OCI-LY7 (cell line): ENCODE measurements at regions not wholly inside any gene's neighbourhood (a gene's known extent, or its start where the extent isn't known, plus 50 kb on each side); places are given as distances from the start of the nearest gene placed in this dataset.

Source experiments
- BruUV-seq: library from RNA; stranded (reverse); fragments of 400-500 nt; replicated peaks from 2 replicates; lab custom pipeline; 2021; lab: Mats Ljungman, UMichigan
- CTCF ChIA-PET: fragments of 300-600 bp; sonication (Branson Sonifier 250); formaldehyde crosslinking; loops from one replicate; lab custom pipeline; 2022; ENCODE audit warnings: antibody characterized with exemption; ENCODE audit not compliant: unreplicated experiment; lab: Charles Lee
- POLR2A ChIA-PET: fragments of 300-600 bp; sonication (Branson Sonifier 250); formaldehyde crosslinking; loops from one replicate; lab custom pipeline; 2022; ENCODE audit warnings: antibody characterized with exemption; lab: Charles Lee
- DNase-seq: peaks from one replicate; pipeline ENCODE4 v3.0.0-alpha.2; 2015; ENCODE audit warnings: low spot score
- H2AFZ ChIP-seq: fragments of 200-600 bp; sonication (generic), shearing (Covaris generic); 2 replicates; pipeline ENCODE4 v1.6.1; 2014; ENCODE audit warnings: mild to moderate bottlenecking, antibody characterized with exemption, low read length, moderate library complexity
- H3K27ac ChIP-seq: fragments of 200-600 bp; sonication (generic); 2 replicates; pipeline ENCODE4 v1.5.1; 2014; ENCODE audit warnings: mixed run types, low read depth, mild to moderate bottlenecking, moderate library complexity, low read length, inconsistent platforms; ENCODE audit not compliant: poor library complexity, severe bottlenecking
- H3K36me3 ChIP-seq: fragments of 200-600 bp; sonication (generic); 2 replicates; pipeline ENCODE4 v1.6.1; 2014; ENCODE audit warnings: mild to moderate bottlenecking, antibody characterized with exemption, low read length, moderate library complexity, mixed read lengths; ENCODE audit not compliant: insufficient read depth
- H3K4me1 ChIP-seq: fragments of 200-600 bp; sonication (generic); 2 replicates; pipeline ENCODE4 v1.5.1; 2014; ENCODE audit warnings: mild to moderate bottlenecking, low read length; ENCODE audit not compliant: insufficient read depth, poor library complexity, severe bottlenecking
- H3K4me2 ChIP-seq: fragments of 200-600 bp; sonication (generic); 2 replicates; pipeline ENCODE4 v1.6.1; 2014; ENCODE audit warnings: mild to moderate bottlenecking, low read length
- H3K4me3 ChIP-seq: fragments of 200-600 bp; sonication (generic); 2 replicates; pipeline ENCODE4 v1.5.1; 2014; ENCODE audit warnings: mild to moderate bottlenecking, low read depth, low read length; ENCODE audit not compliant: poor library complexity, severe bottlenecking
- H3K79me2 ChIP-seq: fragments of 200-600 bp; sonication (generic); 2 replicates; pipeline ENCODE4 v1.6.1; 2016; ENCODE audit warnings: low read depth, mild to moderate bottlenecking, low read length, moderate library complexity, mixed read lengths; ENCODE audit not compliant: insufficient read depth
- H3K9me2 ChIP-seq: fragments of 200-600 bp; sonication (generic); 2 replicates; pipeline ENCODE4 v1.6.1; 2016; ENCODE audit warnings: mild to moderate bottlenecking, low read length, mixed read lengths; ENCODE audit not compliant: insufficient read depth
- H3K9me3 ChIP-seq: fragments of 200-600 bp; sonication (generic); 2 replicates; pipeline ENCODE4 v1.6.1; 2014; ENCODE audit warnings: mild to moderate bottlenecking, mixed run types, low read length, mixed read lengths
- H4K20me1 ChIP-seq: fragments of 200-600 bp; sonication (generic); 2 replicates; pipeline ENCODE4 v1.6.1; 2014; ENCODE audit warnings: mild to moderate bottlenecking, antibody characterized with exemption, low read length, moderate library complexity, mixed read lengths; ENCODE audit not compliant: insufficient read depth
- CTCF ChIP-seq: fragments of 200-600 bp; sonication (generic); conservative IDR thresholded peaks from 2 replicates; pipeline ENCODE4 v1.5.1; 2014; ENCODE audit warnings: mild to moderate bottlenecking, antibody characterized with exemption, low read length, moderate library complexity, mixed read lengths
- EZH2phosphoT487 ChIP-seq: fragments of 200-600 bp; sonication (generic); IDR thresholded peaks from 2 replicates; pipeline ENCODE4 v1.6.1; 2018; ENCODE audit warnings: low read depth, borderline replicate concordance, mild to moderate bottlenecking, mixed run types, antibody characterized with exemption, low read length, moderate library complexity, mixed read lengths
- intact Hi-C: fragments of 100-400 bp; cut with micrococcal nuclease; formaldehyde crosslinking; loops from one replicate; pipeline ENCODE4 v1.10.0; 2022; ENCODE audit not compliant: unreplicated experiment

- Histone ChIP-seq H3K4me3 (no peak overlapping the region), H3K9me2 (no peaks in the 10 kb centered on the region), H3K4me1 (no peaks in the 10 kb centered on the region), H3K36me3 (no peaks in the 10 kb centered on the region), H2AFZ (no peak overlapping the region), H4K20me1 (no peaks in the 10 kb centered on the region), H3K27ac (no peak overlapping the region), H3K9me3 (no peaks in the 10 kb centered on the region), H3K4me2 (no peak overlapping the region), H3K79me2 (no peaks in the 10 kb centered on the region)
- ChIA-PET POLR2A (no interaction called here), CTCF (no interaction called here)
- DNase-seq = no peak
- intact Hi-C loops = no loop called here
- no TSS peak for BruUV-seq
- TF ChIP-seq EZH2phosphoT487 (no peak), CTCF (no peak)
These were observed 875.5 kb upstream of the INTU start for GRCh38 chr4:126757219-126757618.

GRCh38 chr4:126758493-126758892, 874.3 kb upstream of the INTU start:
- intact Hi-C loops = no loop called here
- ChIA-PET POLR2A (no interaction called here), CTCF (no interaction called here)
- Histone ChIP-seq H3K79me2 (no peaks in the 10 kb centered on the region), H3K4me1 (no peaks in the 10 kb centered on the region), H4K20me1 (no peaks in the 10 kb centered on the region), H3K4me2 (no peak overlapping the region), H2AFZ (no peak overlapping the region), H3K27ac (no peak overlapping the region), H3K36me3 (no peaks in the 10 kb centered on the region), H3K9me3 (no peaks in the 10 kb centered on the region), H3K9me2 (no peaks in the 10 kb centered on the region), H3K4me3 (no peak overlapping the region)
- BruUV-seq = no TSS peak
- DNase-seq = no peak
- TF ChIP-seq CTCF (no peak), EZH2phosphoT487 (no peak)

GRCh38 chr4:126761947-126762662, 870.7 kb upstream of the INTU start:
- intact Hi-C loops = no loop called here
- CTCF ChIA-PET = no interaction called here
- Histone ChIP-seq H3K4me3 (no peak overlapping the region), H3K4me2 (no peak overlapping the region), H3K36me3 (no peaks in the 10 kb centered on the region), H3K79me2 (no peaks in the 10 kb centered on the region), H4K20me1 (no peaks in the 10 kb centered on the region), H3K27ac (no peak overlapping the region), H3K9me2 (no peaks in the 10 kb centered on the region), H3K9me3 (no peaks in the 10 kb centered on the region), H2AFZ (no peak overlapping the region), H3K4me1 (no peaks in the 10 kb centered on the region)
- POLR2A ChIA-PET = interaction anchor here (1.0 kb wide), 1 partner anchor 8 kb away, joined by 3 read pairs; no protein-coding TSS in a partner anchor
- BruUV-seq = no TSS peak
- DNase-seq = no peak
- no peak for TF ChIP-seq EZH2phosphoT487
- no peak for TF ChIP-seq CTCF
